ENCODE measurements at regions not wholly inside any gene's neighbourhood (a gene's known extent, or its start where the extent isn't known, plus 50 kb on each side); places are given as distances from the start of the nearest gene placed in this dataset.

DNA sequence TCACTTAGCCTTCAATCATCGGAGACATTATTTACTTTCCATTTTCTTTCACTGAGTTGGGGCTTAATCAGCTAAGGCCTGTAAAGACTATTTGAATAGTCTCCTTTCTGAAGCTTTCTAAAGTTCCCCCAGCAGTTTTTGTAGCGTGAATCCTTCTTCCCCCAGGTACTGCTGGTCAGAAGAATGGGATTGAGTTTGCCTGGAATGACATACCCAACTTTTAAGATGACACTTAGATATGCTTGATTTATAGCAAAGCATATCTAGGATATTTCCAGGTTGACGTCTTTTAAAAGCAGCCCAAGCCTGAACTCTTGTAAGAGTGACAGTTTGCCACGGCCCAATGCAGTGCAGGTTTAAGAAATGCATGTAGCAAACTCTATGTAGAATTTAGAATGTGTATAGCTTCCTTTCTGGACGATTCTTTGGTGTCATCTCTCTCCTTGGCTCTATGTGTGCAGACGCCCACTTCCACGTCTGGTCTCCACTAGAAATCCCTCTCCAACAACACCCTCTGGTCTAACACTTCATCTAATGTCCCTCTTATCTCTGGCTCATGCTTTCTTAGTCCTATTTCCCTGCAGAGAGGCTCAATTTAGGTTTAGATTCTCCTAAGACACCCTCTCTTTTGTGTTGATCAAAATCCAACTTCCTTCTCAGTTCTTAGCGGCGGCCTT is 175.0 kb upstream of the CYRIA start:
- TF ChIP-seq, protein P1, sequence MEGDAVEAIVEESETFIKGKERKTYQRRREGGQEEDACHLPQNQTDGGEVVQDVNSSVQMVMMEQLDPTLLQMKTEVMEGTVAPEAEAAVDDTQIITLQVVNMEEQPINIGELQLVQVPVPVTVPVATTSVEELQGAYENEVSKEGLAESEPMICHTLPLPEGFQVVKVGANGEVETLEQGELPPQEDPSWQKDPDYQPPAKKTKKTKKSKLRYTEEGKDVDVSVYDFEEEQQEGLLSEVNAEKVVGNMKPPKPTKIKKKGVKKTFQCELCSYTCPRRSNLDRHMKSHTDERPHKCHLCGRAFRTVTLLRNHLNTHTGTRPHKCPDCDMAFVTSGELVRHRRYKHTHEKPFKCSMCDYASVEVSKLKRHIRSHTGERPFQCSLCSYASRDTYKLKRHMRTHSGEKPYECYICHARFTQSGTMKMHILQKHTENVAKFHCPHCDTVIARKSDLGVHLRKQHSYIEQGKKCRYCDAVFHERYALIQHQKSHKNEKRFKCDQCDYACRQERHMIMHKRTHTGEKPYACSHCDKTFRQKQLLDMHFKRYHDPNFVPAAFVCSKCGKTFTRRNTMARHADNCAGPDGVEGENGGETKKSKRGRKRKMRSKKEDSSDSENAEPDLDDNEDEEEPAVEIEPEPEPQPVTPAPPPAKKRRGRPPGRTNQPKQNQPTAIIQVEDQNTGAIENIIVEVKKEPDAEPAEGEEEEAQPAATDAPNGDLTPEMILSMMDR (IDR thresholded peaks at IDR 0.05; ENCODE audit: control insufficient read depth, extremely low read depth, insufficient read depth) = no peak
- no peak overlapping the region for H3K4me3 ChIP-seq (ENCODE audit: low read depth, low read length)
- DNase-seq (ENCODE audit: low read depth) = no peak

DNA sequence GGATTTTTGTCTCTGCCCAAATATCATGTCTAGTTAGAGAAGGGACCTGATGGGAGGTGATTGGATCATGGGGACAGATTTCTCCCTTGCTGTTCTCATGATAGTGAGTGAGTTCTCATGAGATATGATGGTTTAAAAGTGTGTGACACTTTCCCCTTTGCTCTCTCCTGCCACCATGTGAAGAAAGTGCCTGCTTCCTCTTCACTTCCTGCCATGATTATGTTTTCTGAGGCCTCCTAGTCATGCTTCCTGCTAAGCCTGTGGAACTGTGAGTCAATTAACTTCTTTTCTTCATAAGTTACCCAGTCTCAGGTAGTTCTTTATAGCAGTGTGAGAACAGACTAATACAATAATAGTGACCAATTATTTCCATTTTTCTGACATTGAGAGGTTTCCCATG is 167.3 kb upstream of the CYRIA start:
- TF ChIP-seq, protein P1 (IDR thresholded peaks at IDR 0.05; ENCODE audit: control insufficient read depth, extremely low read depth, insufficient read depth) = no peak
- DNase-seq (ENCODE audit: low read depth) = no peak
- H3K4me3 ChIP-seq (ENCODE audit: low read depth, low read length) = no peak overlapping the region

DNA sequence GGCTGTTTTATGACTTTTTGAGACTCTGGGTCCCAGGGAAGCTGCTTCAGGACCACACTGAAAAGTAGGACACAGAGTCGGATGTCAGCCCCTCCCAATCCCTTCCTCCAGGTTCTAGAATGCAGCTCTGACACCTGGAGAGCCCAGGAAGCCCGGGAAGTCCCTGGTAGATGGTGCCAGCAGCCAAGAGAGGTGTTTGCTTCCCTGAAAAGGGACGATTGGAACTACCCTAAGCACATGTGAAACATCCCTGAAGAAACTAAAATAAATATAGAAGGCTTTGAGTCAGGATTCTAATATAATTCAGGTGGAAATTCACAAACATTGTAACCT is 163.2 kb upstream of the CYRIA start:
- no peak for DNase-seq (ENCODE audit: low read depth)
- no peak overlapping the region for H3K4me3 ChIP-seq (ENCODE audit: low read depth, low read length)
- TF ChIP-seq, protein P1 (IDR thresholded peaks at IDR 0.05; ENCODE audit: control insufficient read depth, extremely low read depth, insufficient read depth) = no peak

DNA sequence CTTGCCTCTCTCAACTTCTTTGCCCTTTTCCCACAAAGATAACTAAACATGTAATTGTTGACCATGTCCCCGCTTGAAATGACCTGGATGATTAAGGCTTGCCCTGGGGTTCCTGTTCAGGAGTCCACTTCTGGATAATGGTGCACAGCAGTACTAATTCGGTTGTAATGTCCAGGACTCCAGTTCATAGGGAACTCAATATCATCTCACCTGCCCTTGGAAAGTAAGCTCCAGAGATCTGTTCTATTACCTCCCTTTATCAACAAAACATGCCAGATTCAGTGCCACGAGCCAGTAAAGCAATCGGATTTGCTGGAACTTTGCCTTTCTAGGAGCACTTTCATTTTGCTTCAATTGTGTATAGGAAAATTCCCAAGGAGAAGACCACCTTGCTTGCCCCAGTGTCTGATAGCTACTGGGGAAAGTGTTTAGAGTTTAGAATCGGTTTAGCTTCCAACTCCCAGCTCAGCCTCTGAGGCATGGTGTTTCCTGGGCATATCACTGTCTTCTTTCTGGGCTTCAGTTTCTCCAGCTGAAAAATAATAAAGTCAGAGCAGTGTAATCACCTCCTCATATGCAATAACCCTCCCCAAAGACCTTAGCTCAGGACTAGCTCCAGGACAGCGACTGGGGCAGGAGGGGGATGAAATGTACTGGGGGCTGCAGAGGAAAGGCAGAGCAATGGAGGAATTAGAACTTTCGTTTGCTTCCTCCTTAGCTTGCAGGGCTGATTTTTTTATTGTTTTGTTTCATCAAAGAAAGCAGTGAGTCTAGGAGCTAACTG is 162.6 kb upstream of the CYRIA start:
- DNase-seq (ENCODE audit: low read depth) = no peak
- H3K4me3 ChIP-seq (ENCODE audit: low read depth, low read length) = no peak overlapping the region
- TF ChIP-seq, protein P1 (IDR thresholded peaks at IDR 0.05; ENCODE audit: control insufficient read depth, extremely low read depth, insufficient read depth) = no peak

DNA sequence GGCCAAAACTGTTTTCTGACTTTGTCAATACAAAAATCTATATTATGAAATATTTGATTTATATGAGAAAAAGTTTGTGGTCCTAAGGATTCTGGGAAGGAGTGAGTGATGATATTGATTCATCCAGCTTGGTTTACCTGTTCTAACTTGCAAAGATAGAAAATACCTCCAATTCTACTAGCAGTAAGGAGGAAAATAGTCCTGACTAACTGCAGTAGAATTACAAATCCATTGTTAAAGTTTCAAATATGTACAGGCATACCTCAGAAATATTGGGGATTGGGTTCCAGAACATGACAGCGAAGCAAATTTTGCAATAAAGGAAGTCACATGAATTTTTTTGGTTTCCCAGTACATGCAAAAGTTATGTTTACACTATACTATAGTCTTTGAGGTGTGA is 158.8 kb upstream of the CYRIA start:
- no peak overlapping the region for H3K4me3 ChIP-seq (ENCODE audit: low read depth, low read length)
- TF ChIP-seq, protein P1 (IDR thresholded peaks at IDR 0.05; ENCODE audit: control insufficient read depth, extremely low read depth, insufficient read depth) = no peak
- no peak for DNase-seq (ENCODE audit: low read depth)

DNA sequence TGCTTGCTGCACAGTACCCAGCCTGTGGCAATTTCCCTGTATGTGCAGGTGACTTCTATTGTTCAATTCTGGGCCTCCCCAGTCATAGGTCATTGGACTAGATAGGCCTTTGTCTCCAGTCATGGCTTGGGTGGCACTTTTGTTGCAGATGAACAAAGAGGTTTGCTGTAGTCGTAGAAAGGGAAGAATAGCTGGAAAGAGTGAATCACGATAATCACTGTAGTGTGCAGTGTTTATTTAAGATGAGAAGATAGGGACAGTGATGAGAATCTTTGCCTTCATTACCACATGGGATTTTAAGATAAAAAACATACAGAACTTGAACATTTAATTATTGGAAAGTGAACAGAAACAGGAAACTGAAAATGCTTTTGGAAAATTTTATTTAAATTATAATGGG is 156.1 kb upstream of the CYRIA start:
- DNase-seq (ENCODE audit: low read depth) = no peak
- no peak overlapping the region for H3K4me3 ChIP-seq (ENCODE audit: low read depth, low read length)
- TF ChIP-seq, protein P1 (IDR thresholded peaks at IDR 0.05; ENCODE audit: control insufficient read depth, extremely low read depth, insufficient read depth) = no peak

DNA sequence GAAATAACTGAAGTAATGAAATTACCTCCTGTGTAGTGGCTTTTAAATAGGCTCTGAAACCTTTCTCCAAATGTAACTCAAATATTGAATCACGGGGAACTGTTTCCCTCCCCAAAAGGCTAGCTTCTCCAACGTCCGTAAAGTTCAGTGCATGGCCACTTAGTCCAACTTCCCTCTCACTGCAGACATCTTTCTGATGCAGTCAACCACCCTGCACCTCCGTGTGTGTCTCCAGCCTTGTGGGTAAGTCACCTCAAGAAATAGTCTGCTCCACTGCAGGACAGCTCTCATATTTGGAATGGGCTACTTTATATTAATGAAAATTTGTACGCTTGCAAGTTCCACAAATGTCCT is 152.5 kb upstream of the CYRIA start:
- TF ChIP-seq, protein P1 (IDR thresholded peaks at IDR 0.05; ENCODE audit: control insufficient read depth, extremely low read depth, insufficient read depth) = no peak
- no peak overlapping the region for H3K4me3 ChIP-seq (ENCODE audit: low read depth, low read length)
- no peak for DNase-seq (ENCODE audit: low read depth)

Measured in LNCaP clone FGC (cell line).